Neural crest cell (in vitro differentiated cells): ENCODE measurements at regions not wholly inside any gene's neighbourhood (a gene's known extent, or its start where the extent isn't known, plus 50 kb on each side); places are given as distances from the start of the nearest gene placed in this dataset.
"Not testable (repeated sequence)": the region's sequence is repeated elsewhere in the genome, so short reads cannot be mapped to it uniquely, and the experiment has no call there.

Experiments
- DNase-seq: peaks from one replicate; pipeline ENCODE4 v3.0.0; 2021; ENCODE audit warnings: low read depth, mixed read lengths, low spot score
- H3K27ac Mint-ChIP-seq: one replicate; pipeline ENCODE4 v1.8.0; 2021; ENCODE audit warnings: mild to moderate bottlenecking, mixed read lengths; ENCODE audit not compliant: unreplicated experiment
- H3K27me3 Mint-ChIP-seq: 2 replicates; pipeline ENCODE4 v1.8.0; 2021; ENCODE audit warnings: low read depth, mild to moderate bottlenecking, mixed read lengths
- H3K36me3 Mint-ChIP-seq: 2 replicates; pipeline ENCODE4 v1.8.0; 2021; ENCODE audit warnings: low read depth, mild to moderate bottlenecking, mixed read lengths
- H3K4me1 Mint-ChIP-seq: 2 replicates; pipeline ENCODE4 v1.8.0; 2021; ENCODE audit warnings: mixed read lengths
- H3K4me3 Mint-ChIP-seq: one replicate; pipeline ENCODE4 v1.8.0; 2021; ENCODE audit warnings: mild to moderate bottlenecking, mixed read lengths
- H3K9me3 Mint-ChIP-seq: 2 replicates; pipeline ENCODE4 v1.8.0; 2021; ENCODE audit warnings: mixed read lengths
- TF ChIP-seq, protein P1 (sequence below): fragments of 200-600 bp; sonication (generic); conservative IDR thresholded peaks from 2 replicates; pipeline ENCODE4 v1.5.0; 2021; ENCODE audit warnings: antibody characterized with exemption, mild to moderate bottlenecking

DNA sequence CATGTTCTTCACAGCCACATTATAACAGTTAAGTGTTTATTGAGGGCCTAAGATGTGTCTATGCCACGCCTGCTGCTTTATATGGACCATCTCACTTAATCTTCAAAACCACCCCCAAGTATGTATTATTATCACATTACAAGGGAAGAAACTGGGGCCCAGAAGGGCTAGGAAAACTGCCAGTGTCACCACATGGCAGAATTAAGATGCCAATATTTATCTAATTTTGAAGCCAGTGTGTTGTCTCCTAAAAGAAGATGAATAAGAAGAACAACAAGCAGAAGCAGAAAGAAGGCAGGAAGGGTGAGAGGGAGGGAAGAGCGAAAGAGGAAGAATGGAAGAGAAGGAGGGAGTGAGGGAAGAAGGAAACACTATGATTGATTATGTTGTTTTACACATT, 491.3 kb upstream of the IL12A start:
- no peaks in the 10 kb centered on the region for H3K4me1 Mint-ChIP-seq
- H3K4me3 Mint-ChIP-seq: no peak overlapping the region
- no peak overlapping the region for H3K27ac Mint-ChIP-seq
- H3K9me3 Mint-ChIP-seq: no peaks in the 10 kb centered on the region
- no peaks in the 10 kb centered on the region for H3K36me3 Mint-ChIP-seq
- TF ChIP-seq, protein P1, sequence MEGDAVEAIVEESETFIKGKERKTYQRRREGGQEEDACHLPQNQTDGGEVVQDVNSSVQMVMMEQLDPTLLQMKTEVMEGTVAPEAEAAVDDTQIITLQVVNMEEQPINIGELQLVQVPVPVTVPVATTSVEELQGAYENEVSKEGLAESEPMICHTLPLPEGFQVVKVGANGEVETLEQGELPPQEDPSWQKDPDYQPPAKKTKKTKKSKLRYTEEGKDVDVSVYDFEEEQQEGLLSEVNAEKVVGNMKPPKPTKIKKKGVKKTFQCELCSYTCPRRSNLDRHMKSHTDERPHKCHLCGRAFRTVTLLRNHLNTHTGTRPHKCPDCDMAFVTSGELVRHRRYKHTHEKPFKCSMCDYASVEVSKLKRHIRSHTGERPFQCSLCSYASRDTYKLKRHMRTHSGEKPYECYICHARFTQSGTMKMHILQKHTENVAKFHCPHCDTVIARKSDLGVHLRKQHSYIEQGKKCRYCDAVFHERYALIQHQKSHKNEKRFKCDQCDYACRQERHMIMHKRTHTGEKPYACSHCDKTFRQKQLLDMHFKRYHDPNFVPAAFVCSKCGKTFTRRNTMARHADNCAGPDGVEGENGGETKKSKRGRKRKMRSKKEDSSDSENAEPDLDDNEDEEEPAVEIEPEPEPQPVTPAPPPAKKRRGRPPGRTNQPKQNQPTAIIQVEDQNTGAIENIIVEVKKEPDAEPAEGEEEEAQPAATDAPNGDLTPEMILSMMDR: no peak
- H3K27me3 Mint-ChIP-seq: no peaks in the 10 kb centered on the region
- DNase-seq: no peak

DNA sequence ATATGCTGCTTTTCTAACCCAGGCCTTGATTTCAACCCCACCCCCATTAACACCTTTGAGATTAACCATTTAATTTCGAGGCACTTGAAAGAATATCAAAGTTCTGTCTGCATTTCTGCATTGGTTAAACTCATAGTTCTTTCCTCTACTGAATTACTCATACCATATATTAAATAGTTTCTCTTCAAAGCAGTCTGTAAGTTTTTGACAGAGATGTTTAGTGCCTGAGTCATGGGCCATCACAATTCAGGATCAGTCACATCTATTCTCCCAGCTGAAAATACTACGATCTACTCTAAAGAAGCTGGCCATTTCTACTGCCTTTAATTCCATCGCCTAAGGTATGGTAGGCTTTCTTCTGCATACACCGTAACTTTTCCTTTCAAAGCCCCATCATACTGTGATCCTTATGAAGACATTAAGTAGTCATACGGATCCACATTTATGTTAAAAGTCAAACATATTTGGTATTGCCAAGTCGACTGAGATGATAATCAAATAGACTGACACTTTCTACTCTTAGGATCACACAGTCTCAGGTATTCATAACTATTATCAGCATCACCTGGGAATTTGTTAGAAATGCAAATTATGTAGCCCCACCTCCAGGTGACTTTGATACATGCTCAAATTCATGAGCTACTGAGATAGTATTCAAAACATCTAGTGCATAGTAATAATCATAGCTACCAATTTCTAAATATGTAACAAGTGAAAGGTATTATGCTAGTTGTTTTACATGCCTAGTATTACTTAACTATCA, 489.4 kb upstream of the IL12A start:
- Mint-ChIP-seq H3K27ac (no peak overlapping the region), H3K4me3 (no peak overlapping the region), H3K9me3 (no peaks in the 10 kb centered on the region), H3K36me3 (no peaks in the 10 kb centered on the region), H3K4me1 (no peaks in the 10 kb centered on the region), H3K27me3 (peaks cover 11% of the 10 kb centered on the region)
- DNase-seq: no peak
- TF ChIP-seq, protein P1: no peak

- no peaks in the 10 kb centered on the region for H3K4me1 Mint-ChIP-seq
These were observed 487.6 kb upstream of the IL12A start for GRCh38 chr3:159501029-159501428.

GRCh38 chr3:159502986-159503385, 485.6 kb upstream of the IL12A start:
- TF ChIP-seq, protein P1: no peak
- H3K36me3 Mint-ChIP-seq: peaks cover 3% of the 10 kb centered on the region
- no peak overlapping the region for H3K27ac Mint-ChIP-seq
- H3K9me3 Mint-ChIP-seq: peaks cover 3% of the 10 kb centered on the region
- no peak overlapping the region for H3K4me3 Mint-ChIP-seq
- H3K27me3 Mint-ChIP-seq: peaks cover 15% of the 10 kb centered on the region
- no peaks in the 10 kb centered on the region for H3K4me1 Mint-ChIP-seq
- DNase-seq: no peak

More at GRCh38 chr3:159501029-159501428, 487.6 kb upstream of the IL12A start:
- no peak for DNase-seq
- Mint-ChIP-seq H3K9me3 (peaks cover 3% of the 10 kb centered on the region), H3K27ac (no peak overlapping the region), H3K36me3 (peaks cover 3% of the 10 kb centered on the region), H3K4me3 (no peak overlapping the region), H3K27me3 (peaks cover 15% of the 10 kb centered on the region)
- TF ChIP-seq, protein P1: no peak

GRCh38 chr3:159510988-159511387, 477.6 kb upstream of the IL12A start:
- H3K4me1 Mint-ChIP-seq, DNase-seq, H3K36me3 Mint-ChIP-seq, H3K27ac Mint-ChIP-seq, H3K4me3 Mint-ChIP-seq, H3K9me3 Mint-ChIP-seq, H3K27me3 Mint-ChIP-seq: not testable (repeated sequence)

- Mint-ChIP-seq H3K9me3 (no peaks in the 10 kb centered on the region), H3K27me3 (peaks cover 3% of the 10 kb centered on the region), H3K27ac (no peak overlapping the region), H3K36me3 (no peaks in the 10 kb centered on the region), H3K4me1 (peaks cover 6% of the 10 kb centered on the region), H3K4me3 (no peak overlapping the region)
- TF ChIP-seq, protein P1: no peak
- no peak for DNase-seq
These were observed 475.2 kb upstream of the IL12A start for GRCh38 chr3:159513444-159513843.
